OCI-LY3 (cell line): ENCODE measurements at regions not wholly inside any gene's neighbourhood (a gene's known extent, or its start where the extent isn't known, plus 50 kb on each side); places are given as distances from the start of the nearest gene placed in this dataset.

Experiments used
- EZH2phosphoT487 ChIP-seq: fragments of 200-600 bp; shearing (Covaris generic); IDR thresholded peaks from 2 replicates; pipeline ENCODE4 v1.6.1; 2018; ENCODE audit warnings: antibody characterized with exemption, mixed run types, low read depth
- TF ChIP-seq, protein P1 (sequence below): fragments of 200-600, 300-600 bp; sonication (generic); IDR thresholded peaks from 2 replicates; pipeline ENCODE4 v1.5.1; 2014; ENCODE audit warnings: antibody characterized with exemption, low read length, low read depth

DNA sequence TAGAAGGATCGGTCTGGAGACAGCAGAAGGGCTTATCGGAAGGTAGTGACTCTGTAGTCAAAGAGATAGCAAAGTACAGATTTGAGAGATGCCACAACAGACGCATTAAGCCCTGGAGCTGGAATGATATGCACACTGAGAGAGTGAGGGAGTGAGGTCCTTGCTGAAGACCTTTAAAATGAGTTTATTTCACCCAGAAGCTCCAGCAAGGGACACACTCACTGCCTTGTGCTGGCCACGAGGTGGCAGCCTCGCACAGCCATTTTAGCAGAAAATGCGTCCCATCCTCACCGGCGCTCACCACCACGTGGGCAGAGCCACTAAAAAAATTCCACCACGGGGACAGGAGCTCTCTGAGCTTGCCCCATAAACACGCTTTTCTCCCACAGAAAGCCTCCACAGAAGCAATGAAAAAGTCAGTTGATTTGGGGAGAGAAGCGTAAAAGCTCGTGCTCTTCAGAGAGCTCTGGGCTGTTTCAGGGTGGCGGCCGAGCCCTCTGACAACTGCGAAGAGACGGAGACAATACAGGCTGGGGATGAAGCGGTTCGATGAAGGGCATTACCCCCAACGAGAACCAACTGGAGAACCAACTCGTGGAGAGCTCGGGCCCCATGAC, 163.0 kb upstream of the KLF14 start:
- TF ChIP-seq, protein P1, sequence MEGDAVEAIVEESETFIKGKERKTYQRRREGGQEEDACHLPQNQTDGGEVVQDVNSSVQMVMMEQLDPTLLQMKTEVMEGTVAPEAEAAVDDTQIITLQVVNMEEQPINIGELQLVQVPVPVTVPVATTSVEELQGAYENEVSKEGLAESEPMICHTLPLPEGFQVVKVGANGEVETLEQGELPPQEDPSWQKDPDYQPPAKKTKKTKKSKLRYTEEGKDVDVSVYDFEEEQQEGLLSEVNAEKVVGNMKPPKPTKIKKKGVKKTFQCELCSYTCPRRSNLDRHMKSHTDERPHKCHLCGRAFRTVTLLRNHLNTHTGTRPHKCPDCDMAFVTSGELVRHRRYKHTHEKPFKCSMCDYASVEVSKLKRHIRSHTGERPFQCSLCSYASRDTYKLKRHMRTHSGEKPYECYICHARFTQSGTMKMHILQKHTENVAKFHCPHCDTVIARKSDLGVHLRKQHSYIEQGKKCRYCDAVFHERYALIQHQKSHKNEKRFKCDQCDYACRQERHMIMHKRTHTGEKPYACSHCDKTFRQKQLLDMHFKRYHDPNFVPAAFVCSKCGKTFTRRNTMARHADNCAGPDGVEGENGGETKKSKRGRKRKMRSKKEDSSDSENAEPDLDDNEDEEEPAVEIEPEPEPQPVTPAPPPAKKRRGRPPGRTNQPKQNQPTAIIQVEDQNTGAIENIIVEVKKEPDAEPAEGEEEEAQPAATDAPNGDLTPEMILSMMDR, result peak; percentile 74
- TF ChIP-seq EZH2phosphoT487, result no peak
